ENCODE measurements at regions not wholly inside any gene's neighbourhood (a gene's known extent, or its start where the extent isn't known, plus 50 kb on each side); places are given as distances from the start of the nearest gene placed in this dataset.

DNA sequence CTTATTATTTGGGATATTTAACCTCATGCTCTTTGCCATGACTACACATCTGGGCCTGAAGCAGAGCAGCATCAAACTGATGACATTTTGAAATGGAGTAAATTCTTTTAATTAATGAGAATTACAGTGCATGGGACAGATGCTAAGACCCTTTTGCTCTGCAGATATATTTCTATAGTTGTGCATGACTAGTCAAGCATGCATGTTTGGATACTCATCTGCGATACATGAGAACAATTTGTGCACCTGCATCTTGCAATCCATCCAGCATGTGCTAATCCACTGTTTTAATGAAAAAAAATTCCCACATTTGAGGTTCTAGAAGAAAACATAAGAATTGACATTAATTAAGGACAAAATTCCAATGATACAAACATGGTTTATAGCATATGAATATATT lies 1047.6 kb upstream of the ACO1 start:
- DNase-seq (ENCODE audit: extremely low read depth, low read depth): no peak
- TF ChIP-seq, protein P1, sequence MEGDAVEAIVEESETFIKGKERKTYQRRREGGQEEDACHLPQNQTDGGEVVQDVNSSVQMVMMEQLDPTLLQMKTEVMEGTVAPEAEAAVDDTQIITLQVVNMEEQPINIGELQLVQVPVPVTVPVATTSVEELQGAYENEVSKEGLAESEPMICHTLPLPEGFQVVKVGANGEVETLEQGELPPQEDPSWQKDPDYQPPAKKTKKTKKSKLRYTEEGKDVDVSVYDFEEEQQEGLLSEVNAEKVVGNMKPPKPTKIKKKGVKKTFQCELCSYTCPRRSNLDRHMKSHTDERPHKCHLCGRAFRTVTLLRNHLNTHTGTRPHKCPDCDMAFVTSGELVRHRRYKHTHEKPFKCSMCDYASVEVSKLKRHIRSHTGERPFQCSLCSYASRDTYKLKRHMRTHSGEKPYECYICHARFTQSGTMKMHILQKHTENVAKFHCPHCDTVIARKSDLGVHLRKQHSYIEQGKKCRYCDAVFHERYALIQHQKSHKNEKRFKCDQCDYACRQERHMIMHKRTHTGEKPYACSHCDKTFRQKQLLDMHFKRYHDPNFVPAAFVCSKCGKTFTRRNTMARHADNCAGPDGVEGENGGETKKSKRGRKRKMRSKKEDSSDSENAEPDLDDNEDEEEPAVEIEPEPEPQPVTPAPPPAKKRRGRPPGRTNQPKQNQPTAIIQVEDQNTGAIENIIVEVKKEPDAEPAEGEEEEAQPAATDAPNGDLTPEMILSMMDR (IDR thresholded peaks at IDR 0.05; ENCODE audit: low read depth, low read length): no peak

DNA sequence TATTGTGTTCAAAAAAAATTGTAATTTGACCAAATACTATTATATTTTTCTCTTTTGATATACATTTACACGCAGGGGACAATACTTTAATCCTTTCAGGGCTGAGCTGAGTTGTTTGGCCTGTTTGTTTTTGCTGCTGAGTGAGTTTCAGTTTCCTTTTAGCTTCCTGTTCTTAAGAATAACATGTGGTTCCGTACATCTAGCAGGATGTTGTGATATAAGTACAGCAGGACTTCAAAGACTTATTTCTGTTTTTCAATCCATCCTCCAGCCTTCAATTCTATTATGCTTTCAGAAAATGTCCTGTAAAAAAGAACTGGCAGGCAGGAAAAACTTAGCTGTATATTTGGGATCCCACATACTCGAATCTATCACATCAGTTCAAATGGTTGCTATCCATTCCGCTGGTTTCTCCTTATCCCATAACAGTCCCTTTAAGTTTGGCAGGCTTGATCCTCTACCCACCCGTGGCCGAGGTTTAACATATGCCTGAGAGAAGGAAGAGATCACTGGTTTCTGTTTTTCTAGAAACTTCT lies 1037.3 kb upstream of the ACO1 start:
- no peak for DNase-seq (ENCODE audit: extremely low read depth, low read depth)
- TF ChIP-seq, protein P1 (IDR thresholded peaks at IDR 0.05; ENCODE audit: low read depth, low read length): no peak

DNA sequence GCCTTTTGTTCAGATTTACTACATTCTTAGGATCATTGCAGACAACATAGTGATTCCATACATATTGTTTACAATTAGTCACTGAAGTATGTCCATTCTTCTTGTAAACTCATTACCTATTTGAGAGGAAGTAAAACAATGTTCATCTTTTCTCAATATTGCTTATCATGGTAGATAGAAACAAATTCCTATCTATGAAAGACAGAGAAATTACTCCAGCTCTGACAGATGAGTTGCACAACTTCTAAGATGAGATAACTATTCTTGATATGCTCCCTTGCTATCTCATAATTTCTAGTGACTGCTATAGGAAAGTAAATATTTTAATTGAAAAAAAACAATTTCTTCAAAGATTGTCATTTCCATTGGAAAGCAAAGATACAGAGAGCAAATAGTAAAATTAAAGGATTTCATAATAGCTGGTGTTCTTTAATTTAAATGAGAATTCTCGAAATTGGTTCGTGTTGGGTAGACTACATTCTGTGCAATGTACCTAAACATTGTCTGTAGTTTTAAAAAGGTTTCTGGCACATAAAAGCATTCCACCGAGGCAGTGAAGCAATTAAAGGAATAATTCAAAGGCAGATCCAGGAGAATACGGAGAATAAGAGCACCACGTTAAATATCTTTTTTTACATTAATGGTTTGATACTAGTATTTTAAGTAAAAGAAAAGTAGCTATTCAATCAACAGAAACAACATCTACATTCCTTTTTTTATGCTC lies 1029.1 kb upstream of the ACO1 start:
- TF ChIP-seq, protein P1 (IDR thresholded peaks at IDR 0.05; ENCODE audit: low read depth, low read length): no peak
- DNase-seq (ENCODE audit: extremely low read depth, low read depth): no peak

DNA sequence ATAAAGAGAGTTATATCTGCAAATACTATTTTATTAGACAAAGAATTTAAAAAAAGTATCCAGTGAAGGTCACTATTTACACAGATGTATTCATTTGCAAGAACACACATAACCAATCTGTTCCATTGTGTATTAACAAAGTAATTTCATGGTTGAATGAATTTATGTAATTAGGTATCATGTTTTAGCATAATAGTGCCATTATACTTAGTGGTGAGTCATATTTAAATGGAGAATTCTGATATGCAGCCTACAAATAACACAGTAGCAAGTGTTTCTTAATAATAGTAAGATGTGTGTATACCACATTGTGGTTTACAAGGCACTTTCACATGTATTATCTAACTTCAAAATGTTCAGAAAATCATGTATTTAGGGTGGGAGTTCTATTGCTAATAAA lies 1028.5 kb upstream of the ACO1 start:
- DNase-seq (ENCODE audit: extremely low read depth, low read depth): no peak

DNA sequence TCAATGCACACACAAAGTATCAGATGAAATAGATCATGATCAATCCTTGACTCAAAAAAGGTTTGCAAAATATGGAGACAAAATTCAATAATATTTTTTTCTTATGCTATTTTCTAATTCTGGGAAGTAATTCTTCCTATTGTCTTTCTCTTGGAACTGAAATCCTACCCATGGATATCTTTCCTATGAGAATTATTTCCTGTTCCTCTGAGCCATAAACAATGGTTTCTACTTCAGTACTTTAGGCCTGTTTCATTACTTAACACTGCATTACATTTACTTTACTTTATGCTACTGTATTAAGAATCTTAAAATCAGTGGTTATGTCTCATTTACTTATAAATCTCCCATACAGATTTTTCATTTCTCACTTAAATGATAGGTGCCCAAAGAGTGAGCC lies 1025.4 kb upstream of the ACO1 start:
- DNase-seq (ENCODE audit: extremely low read depth, low read depth): no peak
- TF ChIP-seq, protein P1 (IDR thresholded peaks at IDR 0.05; ENCODE audit: low read depth, low read length): no peak

More for the DNA sequence above, 1028.5 kb upstream of the ACO1 start:
- TF ChIP-seq, protein P1 (IDR thresholded peaks at IDR 0.05; ENCODE audit: low read depth, low read length): no peak

DNA sequence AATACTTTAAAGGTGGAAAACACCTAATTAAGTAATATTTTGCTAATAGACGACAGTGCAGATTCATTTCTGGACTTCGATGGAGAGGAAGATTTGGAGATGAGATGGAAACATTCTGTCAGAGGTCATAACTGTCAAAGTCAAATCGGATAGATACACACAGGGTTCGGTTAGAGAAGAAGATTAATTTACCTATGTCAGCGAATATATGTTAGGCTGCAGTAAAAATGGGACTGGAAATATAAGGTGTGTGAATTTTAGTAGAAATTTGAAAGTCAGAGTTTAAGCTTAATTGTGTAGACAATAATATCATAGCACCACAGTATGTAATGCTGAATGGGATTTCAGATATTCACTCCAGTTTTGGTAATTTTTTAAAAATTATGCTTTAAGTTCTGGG lies 1020.3 kb upstream of the ACO1 start:
- DNase-seq (ENCODE audit: extremely low read depth, low read depth): no peak
- TF ChIP-seq, protein P1 (IDR thresholded peaks at IDR 0.05; ENCODE audit: low read depth, low read length): no peak

DNA sequence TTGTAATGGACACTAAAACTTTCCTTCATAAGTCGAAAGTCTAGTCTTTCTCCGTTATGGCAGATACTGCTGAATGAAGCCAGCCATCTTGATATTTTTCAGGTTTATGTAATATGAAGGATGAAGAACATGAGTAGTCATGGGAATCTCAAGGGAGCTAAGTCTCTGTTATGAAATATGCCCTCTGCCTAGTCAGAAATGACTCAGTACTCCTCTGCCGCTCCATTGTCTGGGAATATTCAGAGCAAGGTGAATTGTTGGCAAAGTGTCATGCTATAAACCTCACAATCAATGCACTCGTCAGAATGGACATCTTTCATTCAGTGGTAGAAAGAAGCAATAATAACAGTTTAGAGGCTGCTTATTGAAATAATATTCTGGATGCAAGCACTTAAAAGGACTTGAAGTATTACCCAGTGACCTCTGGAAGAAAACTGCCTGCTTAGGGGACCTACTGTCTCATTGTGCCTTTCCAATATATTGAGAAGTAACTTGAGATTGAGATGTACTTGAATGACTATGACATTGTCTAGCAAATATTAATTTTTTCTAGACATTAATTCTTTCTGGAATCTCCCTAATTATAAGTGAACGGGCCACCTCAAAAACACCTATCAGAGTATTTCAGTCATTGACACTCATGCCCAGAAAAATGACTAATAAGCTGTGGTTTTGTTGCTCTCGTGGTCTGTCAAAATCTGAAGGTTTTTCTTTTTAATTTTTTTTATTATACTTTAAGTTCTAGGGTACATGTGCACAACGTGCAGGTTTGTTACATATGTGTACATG lies 1011.5 kb upstream of the ACO1 start:
- TF ChIP-seq, protein P1 (IDR thresholded peaks at IDR 0.05; ENCODE audit: low read depth, low read length): no peak
- DNase-seq (ENCODE audit: extremely low read depth, low read depth): no peak

Measured in AG09319 (cell line).